ENCODE measurements at regions not wholly inside any gene's neighbourhood (a gene's known extent, or its start where the extent isn't known, plus 50 kb on each side); places are given as distances from the start of the nearest gene placed in this dataset.

DNA sequence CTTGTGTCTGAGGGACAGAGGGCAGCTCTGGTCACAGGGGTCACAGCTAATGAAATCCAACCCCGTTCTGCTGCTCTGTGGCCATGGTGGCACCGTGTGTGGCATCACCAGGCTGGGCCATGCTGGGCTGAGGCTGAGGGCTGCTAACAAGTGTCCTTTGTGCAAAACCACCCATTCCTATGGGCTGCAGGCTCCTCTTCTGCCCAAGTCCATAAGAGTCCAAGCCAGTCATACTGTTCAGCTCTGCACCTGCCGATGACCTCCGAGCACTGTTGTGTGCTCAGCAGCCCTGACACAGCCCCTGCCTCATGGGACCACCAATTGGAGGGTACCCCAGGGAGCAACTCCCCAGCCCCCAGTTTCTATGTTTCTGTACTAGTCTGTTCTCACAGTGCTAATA, 133.1 kb downstream of the WDR11 start:
- DNase-seq: no peak

DNA sequence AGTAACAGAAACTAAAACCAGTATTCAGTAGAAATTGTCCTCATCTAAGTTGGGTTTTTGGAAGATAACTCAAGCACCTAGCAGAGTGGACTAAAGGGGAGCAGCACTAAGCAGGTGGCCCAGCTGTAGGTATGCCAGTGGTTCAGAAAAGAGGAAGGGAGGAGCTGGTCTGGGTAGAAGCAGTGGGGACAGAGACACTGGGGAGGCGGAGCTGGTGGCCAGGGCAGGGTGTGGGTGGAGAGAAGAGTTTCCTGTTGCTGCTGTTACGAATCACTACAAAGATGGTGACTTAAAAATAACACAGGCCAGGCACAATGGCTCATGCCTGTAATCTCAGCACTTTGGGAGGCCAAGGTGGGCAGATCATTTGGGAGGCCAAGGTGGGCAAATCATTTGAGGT, 136.2 kb downstream of the WDR11 start:
- DNase-seq: no peak

DNA sequence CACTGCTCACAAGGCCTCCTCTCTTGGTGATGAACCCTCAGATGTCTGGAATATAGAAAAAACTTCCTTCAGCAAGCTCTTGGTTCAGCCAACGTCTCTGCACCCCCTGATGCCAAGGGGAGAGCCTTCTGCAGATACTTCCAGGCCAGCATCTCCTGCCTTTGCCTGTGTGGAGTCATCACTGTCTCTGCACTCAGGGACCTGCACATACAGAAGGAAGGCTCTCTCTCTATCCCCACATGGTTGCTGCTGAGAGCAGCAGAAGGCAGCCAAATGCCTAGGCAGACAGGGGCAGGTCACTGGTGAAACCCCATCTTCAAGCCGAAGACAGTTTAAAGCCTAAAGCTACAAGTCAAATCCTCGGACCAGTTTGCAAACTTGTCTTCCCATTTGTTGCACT, 137.6 kb downstream of the WDR11 start:
- DNase-seq: no peak

DNA sequence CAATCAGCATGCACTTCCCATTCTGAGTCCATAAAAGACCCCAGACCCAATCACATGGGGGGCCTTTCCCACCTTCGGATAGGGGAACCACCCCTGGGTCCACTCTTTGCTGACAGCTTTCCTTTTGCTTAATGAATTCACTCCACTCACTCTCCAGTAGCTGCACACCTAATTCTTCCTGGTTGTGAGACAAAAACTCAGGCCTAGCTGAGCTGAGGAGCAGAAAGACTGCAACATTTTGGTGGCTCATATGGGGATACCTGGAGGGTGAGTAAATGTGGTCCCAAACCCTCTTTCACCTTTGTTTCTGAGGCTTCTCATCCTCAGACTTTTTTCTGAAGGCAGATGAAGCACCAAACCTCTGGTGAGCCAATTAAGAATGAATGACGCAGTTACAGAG, 138.1 kb downstream of the WDR11 start:
- DNase-seq: no peak

DNA sequence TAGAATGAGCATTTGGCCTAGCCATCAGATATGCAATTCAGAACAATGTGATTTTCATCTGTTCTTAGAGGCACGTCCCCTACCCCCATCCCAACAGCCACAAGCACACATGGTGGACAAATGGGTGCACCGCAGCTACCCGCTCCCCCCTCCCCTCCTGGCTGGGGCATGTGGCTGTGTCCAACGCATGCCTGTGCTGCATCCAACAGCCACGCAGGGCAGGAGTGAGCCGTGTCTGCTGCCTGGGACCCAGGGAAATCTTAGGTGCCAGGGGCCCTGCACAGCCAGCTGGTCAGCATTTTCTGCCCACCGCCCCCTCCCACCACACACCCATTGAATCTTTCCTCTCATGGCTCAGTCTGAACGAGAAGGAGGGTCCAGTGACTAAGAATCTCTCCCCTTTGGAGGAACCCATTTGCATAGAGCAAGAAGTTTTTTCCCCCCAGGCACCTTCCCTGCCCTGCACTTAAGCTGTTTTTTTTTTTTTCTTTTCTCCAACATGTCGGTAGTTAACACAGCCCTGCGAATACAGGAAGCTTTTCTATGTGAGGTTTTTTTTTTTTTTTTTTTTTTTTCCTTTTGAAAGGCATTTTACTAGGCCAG, 138.9 kb downstream of the WDR11 start:
- DNase-seq: no peak

DNA sequence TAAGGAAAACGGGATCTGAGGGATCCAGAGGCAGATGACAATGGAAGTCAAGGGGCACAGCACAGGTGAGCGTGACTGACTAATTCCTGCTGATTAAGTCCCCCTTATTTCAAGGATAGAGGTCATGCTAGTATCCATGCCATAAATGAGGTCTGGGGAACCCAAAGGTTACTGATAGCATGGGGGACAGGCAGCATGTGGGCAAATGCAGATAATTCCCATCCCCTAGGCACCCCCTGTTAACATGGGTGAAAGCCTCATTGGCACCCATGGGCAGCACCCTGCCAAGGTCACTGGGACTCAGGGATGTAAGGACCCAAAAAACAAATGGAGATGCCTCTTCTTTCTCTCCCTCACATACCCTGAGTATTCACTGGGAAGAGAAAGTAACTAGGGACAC, 139.7 kb downstream of the WDR11 start:
- no peak for DNase-seq

DNA sequence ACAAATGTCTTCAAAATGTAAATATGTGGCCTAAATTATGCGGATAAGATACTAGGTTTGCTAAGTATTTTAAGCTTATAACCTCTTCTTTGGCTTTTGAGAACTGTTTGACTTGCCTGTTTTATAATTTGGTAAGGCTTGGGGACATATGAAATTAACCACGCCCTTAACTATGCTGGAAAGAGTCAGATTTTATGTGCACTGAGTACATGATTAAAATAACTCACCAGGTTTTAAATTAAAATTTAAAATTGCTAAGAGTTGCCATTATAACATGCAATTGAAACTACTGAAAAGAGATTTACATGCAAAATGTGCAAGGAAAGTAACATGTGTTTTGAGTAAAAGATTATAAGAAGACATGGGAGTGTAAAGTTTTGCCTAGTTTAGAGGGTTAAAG, 141.9 kb downstream of the WDR11 start:
- DNase-seq: no peak

DNA sequence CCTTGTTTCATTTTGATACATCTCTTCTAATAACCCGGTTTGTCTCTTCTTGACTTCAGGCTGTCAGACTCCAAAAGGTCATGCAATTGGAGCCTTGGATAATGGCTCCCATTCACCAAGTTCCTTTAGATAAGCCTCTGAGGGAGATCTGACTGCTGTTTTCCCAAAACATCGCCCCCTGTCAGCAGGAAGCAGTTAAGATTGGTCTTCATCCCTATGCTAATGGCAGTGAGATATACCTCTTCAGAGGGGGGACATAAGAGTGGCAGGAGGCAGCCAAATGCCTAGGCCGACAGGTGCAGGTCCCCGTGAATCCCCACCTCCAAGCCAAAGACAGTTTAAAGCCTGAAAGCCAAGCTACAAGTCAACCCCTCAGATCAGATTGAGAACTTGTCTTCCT, 144.6 kb downstream of the WDR11 start:
- DNase-seq: no peak

DNA sequence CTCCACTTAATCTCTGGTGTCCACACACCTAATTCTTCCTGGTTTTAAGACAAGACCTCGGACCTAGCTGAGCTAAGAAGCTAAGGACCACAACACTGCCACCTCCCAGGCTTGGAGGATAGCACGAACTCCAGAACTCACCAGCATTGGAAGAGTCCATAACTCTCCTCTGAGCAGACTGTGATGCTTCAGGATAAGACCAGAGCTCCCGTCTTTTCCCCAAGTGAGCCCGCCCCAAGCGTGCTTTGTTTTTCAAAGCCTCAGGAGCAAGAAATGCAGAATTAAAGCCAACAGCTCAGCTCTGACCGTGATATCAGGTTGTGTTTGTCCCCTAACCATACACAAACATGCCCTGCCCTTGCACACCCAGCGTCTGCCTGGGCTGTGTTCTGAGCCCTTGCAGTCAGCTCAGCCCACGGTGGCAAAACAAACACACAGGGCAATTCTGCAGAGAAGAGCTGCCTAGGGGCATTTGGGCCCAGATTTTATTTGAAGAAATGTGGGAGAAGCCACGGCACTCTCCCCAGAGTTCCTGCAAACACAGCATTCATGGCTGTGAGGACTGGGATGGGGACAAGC, 145.4 kb downstream of the WDR11 start:
- no peak for DNase-seq

DNA sequence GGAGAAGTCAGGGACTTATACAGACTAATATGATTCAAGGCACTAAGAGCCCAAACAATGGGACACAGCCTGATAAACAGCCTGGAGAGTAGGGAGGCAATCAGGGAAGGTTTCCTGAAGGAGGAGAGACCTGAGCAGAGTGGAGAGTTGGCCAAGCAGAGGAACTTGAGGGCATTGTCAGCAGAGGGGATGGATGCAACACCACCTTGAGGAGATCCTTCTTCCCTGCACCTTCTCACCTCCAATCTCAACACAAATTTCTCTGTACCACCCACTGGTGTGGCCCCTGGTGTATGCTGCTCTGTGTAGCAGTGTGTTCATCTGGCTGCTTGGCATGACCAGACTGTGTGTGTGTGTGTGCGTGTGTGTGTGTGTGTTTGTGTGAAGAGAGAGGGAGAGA, 146.2 kb downstream of the WDR11 start:
- DNase-seq: no peak

DNA sequence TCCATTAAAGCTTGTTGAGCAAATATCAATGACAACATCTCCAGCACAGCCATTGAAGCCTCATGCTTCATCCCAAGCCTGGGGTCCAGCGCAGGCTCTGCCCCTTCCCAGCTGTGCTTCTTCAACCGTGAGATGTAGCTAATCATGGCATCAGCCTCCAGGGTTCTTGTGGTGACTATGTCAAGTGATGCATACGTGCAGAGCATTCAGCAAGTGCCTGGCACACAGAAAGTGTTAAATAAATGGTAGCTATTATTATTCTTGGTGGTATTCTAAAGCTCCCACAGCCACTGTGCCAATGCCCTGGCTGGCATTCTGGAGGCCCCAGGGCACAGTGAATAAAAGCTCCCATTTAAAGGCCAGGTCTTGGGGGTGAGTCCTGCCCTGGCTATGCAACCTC, 146.6 kb downstream of the WDR11 start:
- no peak for DNase-seq

DNA sequence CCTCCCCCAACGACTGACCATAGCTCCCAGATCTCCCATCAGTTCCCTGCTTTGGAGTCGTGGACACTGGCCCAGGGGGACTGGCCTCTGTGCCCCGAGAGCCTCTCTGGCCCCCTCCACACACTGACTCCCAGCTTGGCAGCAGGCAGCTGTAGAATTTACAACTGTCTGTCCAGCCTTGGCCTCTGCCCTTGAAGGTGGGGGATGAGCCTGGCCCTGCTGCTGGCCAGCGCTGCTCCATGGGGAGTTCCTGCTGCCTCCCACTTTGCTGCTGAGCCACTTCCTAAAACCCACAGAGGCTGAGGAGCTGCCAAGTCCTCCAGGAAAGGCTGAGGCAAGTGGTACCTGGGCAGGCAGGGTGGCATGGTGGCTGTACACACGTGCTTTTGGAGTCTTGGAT, 147.1 kb downstream of the WDR11 start:
- DNase-seq: no peak

DNA sequence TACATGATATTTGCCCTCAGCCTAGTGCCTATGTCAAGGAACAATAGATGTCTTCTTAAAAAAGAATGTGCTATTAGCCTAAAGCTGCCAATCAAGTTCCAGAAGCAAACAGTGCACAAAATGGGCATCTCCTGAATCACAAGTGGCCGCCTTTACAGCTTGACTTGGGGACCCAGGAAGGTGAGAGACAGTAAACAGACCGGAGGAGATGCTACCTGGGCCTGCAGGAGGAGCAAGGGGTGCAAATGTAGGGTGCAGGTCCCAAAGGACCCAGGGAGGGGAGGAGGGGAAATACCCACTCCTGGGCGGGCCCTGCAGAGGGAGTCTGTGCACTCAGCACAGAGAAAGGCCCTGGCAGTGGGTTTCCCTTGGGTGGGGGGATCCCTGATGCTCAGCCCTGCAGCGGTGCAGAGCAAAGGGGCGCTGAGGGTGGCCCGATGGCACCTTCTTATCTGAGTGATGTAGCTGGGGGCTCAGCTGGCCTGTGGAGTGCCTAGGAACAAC, 147.7 kb downstream of the WDR11 start:
- no peak for DNase-seq

DNA sequence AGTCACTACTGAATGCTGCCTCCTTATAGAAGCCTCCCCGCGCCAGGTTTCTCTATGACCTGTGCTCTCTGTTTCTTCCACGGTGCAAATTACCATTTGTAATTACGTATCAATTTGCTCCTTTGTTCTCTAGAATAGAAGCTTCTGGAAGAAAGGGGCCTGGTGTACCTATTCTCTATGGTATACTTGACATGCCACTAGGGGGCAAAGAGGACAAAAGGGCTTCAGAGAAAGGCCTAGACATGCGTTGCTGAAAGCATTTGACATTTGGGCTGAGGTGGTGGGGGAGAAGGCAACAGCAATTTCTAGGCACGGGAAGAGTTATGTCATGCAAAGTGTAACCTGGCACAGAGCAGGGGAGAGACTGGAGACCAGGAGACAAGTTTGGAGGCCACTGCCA, 148.7 kb downstream of the WDR11 start:
- no peak for DNase-seq

DNA sequence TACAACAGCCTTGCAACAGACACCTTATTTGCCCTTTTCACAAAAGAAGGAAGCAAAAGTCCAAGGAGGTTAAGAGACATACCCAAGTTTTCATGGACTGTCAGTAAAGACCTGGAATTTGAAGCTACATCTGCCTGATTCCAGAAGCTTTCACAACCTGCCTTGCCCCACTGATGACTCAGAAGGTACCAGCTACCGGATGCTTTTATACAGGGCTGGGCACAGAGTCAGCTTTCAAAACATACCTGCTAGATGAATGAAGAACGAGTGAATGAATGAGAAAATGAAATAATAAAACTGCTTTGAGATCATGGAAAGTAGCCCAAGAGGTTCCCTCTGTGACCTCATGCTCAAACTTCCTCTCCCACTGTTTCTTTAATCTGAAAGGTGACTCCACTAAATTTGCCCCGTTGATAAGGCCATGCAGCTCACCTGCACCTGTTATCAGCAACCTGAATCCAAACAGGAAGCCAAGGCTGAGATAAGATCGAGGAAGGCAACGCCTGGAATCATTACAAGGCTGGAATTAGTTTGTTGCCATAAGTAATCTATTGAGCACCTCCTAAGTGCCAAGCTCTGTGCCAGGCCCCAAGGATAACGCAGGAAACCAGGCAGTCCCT, 151.5 kb downstream of the WDR11 start:
- no peak for DNase-seq

DNA sequence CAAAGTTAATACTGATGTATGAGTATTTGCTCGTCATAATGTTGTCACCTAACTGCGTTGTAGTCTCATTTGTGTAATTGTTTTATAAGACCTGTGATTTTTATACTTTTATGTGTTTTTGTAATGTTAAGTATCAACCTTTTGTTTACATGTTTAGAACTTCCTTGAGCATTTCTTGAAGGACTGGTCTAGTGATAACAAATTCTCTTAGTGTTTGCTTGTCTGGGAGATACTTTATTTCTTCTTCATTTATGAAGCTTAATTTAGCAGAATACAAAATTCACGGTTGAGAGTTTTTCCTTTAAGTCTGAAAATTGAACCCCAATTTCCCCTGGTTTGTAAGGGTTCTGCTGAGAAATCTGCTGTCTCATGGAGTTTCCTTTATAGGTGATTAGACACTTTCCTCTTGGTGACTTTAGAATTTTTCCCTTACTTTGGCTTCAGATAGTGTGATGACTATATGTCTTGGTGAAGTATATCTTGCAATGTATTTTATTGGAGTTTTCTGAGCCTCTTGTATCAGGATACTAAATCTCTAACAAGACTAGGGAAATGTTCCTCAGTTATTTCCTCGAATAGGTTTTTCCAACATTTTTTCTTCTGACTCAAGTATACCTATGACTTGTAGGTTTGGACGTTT, 154.9 kb downstream of the WDR11 start:
- DNase-seq: no peak

DNA sequence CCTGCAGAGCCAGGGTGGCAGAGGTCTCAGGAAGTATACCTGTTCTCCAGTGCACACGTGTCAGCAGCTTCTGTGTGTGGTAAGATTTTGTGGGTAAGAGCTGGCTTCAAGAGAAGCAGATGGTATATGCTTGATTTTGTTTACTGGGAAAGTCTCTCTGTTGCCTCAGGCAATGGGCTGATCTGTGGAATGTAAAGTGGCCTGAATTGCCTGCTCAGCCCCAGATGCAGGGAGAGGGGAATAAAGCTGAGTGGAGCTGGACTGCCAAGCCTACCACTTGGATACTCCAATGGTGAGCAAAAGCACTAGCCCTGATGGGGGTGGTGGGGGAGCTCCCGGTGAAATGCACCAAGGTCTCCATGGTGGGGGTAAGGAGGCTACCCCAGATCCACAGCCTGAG, 156.1 kb downstream of the WDR11 start:
- DNase-seq: no peak

DNA sequence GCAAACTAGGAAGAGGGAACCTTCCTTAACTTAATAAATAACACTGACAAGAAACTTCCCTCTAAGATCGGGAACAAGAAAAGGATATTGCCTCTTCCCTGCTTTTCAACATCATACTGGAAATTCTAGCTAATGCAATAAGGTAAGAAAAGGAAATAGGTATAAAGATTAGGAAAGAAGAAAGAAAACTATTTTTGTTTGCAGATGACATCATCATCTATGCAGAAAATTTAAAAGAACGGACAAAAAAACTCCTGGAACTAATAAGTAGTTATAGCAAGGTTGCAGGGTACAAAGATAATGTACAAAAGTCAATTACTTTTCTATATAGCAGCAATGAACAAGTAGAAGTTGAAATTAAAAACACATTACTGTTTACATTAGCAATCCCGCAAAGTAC, 164.8 kb downstream of the WDR11 start:
- no peak for DNase-seq

DNA sequence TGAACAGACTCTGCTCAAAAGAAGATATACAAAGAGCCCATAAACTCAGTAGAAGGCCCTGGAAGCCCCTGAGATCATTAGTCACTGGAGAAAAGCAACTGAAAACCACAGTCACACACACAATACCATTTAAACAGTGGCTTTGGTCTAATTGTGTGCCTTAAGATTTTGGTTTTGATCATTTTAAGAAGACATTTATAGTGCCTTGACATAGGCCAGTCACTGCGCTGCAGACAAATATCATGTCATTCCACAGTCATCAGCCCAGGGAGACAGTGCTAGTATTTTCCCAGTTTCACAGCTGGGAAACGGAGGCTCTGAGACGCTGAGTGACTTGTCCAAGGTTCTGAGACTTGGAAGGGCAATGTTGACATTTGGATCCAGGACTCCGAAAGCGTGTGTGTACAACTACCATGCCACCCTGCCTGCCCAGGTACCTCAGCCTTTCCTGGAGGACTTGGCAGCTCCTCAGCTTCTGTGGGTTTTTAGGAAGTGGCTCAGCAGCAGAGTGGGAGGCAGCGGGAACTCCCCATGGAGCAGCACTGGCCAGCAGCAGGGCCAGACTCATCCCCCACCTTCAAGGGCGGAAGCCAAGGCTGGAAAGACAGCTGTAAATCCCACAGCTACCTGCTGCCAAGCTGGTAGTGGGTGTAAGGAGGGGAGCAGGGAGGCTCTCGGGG, 173.9 kb downstream of the WDR11 start:
- no peak for DNase-seq

DNA sequence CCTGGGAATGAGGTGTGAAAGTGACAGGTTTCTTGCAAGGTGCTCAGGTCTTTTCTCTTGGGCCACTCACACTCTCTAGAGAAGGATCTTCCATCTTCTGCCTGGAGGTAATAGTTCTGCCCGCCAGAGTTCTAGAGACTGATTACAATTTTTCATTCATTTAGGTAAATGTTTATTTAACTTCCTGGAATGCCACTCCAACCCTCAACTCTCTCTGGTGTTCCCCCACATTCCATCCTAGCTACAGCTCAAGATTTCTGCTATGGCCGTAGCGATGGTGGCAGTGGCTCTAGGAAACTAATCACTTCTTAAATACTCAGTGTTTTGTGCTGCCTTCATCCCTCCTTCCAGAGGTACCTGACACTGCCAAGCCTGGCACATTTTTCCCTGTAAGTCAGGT, 174.6 kb downstream of the WDR11 start:
- no peak for DNase-seq

DNA sequence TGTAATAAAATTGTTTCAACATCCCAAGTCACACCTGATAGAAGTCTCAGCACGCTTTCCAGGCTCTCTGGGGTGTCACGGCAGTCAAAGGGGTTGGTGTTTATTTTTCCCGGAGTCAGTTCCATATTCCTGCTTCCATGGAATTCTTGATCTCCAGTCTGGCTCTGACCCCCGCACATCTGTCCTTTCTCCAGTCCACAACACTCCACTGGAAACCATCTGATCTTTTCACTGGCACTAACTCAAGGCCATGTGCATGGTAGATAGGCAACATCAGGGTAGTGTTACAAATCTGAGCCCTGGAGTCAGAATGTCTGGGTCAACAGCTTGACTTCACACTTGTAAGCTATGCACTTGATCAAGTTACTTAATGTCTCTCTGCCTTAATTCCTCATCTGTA, 176.2 kb downstream of the WDR11 start:
- no peak for DNase-seq

DNA sequence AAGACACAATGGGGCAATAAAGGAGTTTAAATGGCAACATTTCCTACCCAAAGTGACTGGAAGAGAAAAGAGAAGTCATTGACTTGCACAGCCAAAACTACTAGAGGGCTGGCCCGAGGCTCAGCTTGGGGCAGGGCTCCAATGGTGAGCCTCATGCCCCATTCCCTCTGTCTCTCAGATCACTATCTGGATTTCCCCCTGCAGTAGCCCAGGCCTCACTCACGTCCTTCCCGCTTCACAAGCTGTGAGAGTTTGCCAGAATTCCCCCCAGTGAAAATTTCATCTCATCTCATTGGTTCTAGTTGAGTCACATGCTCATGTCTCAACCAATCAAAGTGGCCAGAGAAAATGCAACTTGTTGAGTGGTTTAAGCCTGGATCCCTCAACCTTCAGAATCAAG, 181.3 kb downstream of the WDR11 start:
- no peak for DNase-seq

DNA sequence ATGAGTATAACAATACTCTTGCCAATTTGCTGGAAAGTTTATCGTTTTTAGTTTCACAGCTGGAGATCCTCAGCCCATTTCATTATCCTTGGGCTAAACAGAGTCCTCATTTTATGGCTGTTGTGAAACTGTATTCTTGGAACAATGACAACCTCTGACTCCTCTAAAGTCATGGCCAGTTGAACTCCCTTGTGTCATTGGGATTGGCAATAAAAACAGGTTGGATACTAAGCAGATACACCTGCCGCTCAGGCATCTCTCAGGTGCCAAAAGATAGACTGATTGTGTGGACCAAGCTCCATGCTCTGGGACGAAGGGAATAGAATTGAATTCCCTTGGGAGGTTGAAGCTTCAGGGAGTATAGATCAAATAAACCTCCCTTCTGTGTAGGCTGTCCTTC, 182.2 kb downstream of the WDR11 start:
- DNase-seq: no peak

DNA sequence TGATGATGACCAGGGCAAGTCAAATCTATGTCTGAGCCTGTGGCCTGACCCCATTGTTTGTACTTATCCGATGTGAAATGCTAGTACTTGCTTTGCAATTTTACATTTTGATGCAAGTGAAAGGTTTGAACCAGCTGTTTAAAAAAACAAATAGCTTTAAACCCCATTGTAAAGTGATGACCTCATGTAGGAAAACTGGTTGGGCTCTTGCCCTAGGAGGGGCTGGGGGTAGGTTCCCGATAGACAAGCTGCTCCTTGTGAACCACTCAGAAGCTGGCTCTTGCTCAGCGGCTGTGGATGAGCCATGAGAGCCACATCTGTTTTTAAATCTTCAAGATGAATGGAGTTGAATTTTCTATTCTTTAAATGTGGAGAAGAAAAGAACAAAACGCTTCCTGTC, 185.3 kb downstream of the WDR11 start:
- DNase-seq: no peak
